ENCODE measurements at regions not wholly inside any gene's neighbourhood (a gene's known extent, or its start where the extent isn't known, plus 50 kb on each side); places are given as distances from the start of the nearest gene placed in this dataset.
A peak's percentile ranks its signal among the peaks of the same experiment; 100 is the strongest.

DNA sequence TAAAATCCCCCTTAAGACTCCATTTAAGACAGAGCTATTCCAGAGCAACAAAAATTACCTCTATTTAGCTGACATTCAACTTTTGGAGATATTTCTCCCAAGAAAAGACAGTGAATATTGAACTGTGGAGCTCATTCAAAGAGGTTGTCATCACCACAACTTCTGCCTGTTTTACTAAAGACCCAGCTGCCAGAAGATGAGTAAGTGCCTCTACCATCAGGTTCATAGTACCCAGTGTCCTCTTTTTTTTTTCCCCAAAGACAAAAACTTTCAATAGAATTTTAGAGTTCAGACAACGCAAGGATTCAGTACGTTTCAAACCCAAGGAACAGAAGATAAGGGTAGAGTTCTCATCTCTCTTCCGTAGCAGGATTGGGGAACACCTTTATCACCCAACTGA, 461.3 kb downstream of the BCAT1 start:
- dilution Hi-C loops (cut with MboI; ENCODE audit: extremely low pct_ligation_motif_present, low sequenced_read_pairs), result no loop called here
- H3K36me3 ChIP-seq (ENCODE audit: control insufficient read depth in 2 of 2, extremely low read depth in 1 of 2, insufficient read depth in 2 of 2, low read length in 2 of 2), result no peaks in the 10 kb centered on the region
- peak; percentile 48 for FAIRE-seq

DNA sequence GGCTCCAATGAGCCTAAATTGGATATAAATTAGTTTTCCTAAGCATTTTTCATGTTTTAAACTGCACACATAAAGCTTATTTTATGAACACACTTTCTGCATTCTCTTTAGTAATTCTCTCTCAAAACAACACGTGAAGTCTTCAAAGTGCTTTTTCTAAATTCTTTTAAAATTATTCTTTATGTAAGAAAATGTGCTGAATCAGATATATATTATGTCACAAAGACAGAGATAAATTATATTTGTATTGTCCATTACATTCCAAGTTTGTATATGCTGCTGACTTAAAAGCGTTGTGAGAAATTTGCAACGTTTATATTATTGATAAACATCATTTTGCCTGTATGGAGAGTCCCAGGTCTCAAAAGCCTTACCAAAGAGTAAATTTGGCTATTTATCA, 465.2 kb downstream of the BCAT1 start:
- H3K9me1 ChIP-seq (ENCODE audit: control insufficient read depth, extremely low read depth, insufficient read depth, low read length), result no peaks in the 10 kb centered on the region
- no peak overlapping the region for H2AFZ ChIP-seq (ENCODE audit: control insufficient read depth, low read length)
- H3K36me3 ChIP-seq (ENCODE audit: control insufficient read depth in 2 of 2, extremely low read depth in 1 of 2, insufficient read depth in 2 of 2, low read length in 2 of 2), result no peaks in the 10 kb centered on the region
- no peak overlapping the region for H3K27ac ChIP-seq (ENCODE audit: control insufficient read depth, insufficient read depth, low read length)
- H3K4me2 ChIP-seq (ENCODE audit: control insufficient read depth, extremely low read depth, insufficient read depth, low read depth, low read length), result no peak overlapping the region
- no peak overlapping the region for H3K9ac ChIP-seq (ENCODE audit: control insufficient read depth, extremely low read depth, insufficient read depth, low read length)
- TF ChIP-seq CTCF (optimal IDR thresholded peaks at IDR 0.05 in 1 of 3, IDR thresholded peaks at IDR 0.05 in 1 of 3, conservative IDR thresholded peaks at IDR 0.05 in 1 of 3; ENCODE audit: extremely low read depth in 1 of 3, insufficient read depth in 2 of 3, low read length in 3 of 3) (no peak), EZH2 (IDR thresholded peaks at IDR 0.05; ENCODE audit: low read length) (no peak)
- H4K20me1 ChIP-seq (ENCODE audit: control insufficient read depth, extremely low read depth, insufficient read depth, low read length), result no peaks in the 10 kb centered on the region
- DNase-seq (ENCODE audit: low read depth, low spot score), result no peak
- H3K9me3 ChIP-seq (ENCODE audit: control insufficient read depth, low read depth, low read length), result no peaks in the 10 kb centered on the region
- FAIRE-seq, result no peak
- peaks cover 17% of the 10 kb centered on the region for H3K4me1 ChIP-seq (ENCODE audit: control insufficient read depth, extremely low read depth, insufficient read depth, low read length)
- no peaks in the 10 kb centered on the region for H3K79me2 ChIP-seq (ENCODE audit: control insufficient read depth, insufficient read depth, low read length)
- dilution Hi-C loops (cut with MboI; ENCODE audit: extremely low pct_ligation_motif_present, low sequenced_read_pairs), result no loop called here
- H3K4me3 ChIP-seq (ENCODE audit: control insufficient read depth in 2 of 3, extremely low read depth in 1 of 3, insufficient read depth in 2 of 3, low read depth in 1 of 3, low read length in 3 of 3), result no peak overlapping the region
- no peaks in the 10 kb centered on the region for H3K27me3 ChIP-seq (ENCODE audit: control insufficient read depth, extremely low read depth, insufficient read depth, low read length)

More for the DNA sequence above, 461.3 kb downstream of the BCAT1 start:
- Histone ChIP-seq H3K9ac (ENCODE audit: control insufficient read depth, extremely low read depth, insufficient read depth, low read length) (no peak overlapping the region), H3K79me2 (ENCODE audit: control insufficient read depth, insufficient read depth, low read length) (no peaks in the 10 kb centered on the region), H3K9me3 (ENCODE audit: control insufficient read depth, low read depth, low read length) (no peaks in the 10 kb centered on the region), H2AFZ (ENCODE audit: control insufficient read depth, low read length) (peak overlapping the region; percentile 13), H3K4me3 (ENCODE audit: control insufficient read depth in 2 of 3, extremely low read depth in 1 of 3, insufficient read depth in 2 of 3, low read depth in 1 of 3, low read length in 3 of 3) (no peak overlapping the region), H3K4me1 (ENCODE audit: control insufficient read depth, extremely low read depth, insufficient read depth, low read length) (peaks cover 7% of the 10 kb centered on the region), H3K4me2 (ENCODE audit: control insufficient read depth, extremely low read depth, insufficient read depth, low read depth, low read length) (peak overlapping the region; percentile 23), H3K9me1 (ENCODE audit: control insufficient read depth, extremely low read depth, insufficient read depth, low read length) (no peaks in the 10 kb centered on the region), H3K27ac (ENCODE audit: control insufficient read depth, insufficient read depth, low read length) (peak overlapping the region; percentile 47), H3K27me3 (ENCODE audit: control insufficient read depth, extremely low read depth, insufficient read depth, low read length) (no peaks in the 10 kb centered on the region), H4K20me1 (ENCODE audit: control insufficient read depth, extremely low read depth, insufficient read depth, low read length) (no peaks in the 10 kb centered on the region)
- TF ChIP-seq EZH2 (IDR thresholded peaks at IDR 0.05; ENCODE audit: low read length) (no peak), CTCF (optimal IDR thresholded peaks at IDR 0.05 in 1 of 3, IDR thresholded peaks at IDR 0.05 in 1 of 3, conservative IDR thresholded peaks at IDR 0.05 in 1 of 3; ENCODE audit: extremely low read depth in 1 of 3, insufficient read depth in 2 of 3, low read length in 3 of 3) (no peak)
- DNase-seq (ENCODE audit: low read depth, low spot score), result no peak

All from keratinocyte (primary cell).